Kidney epithelial cell (primary cell): ENCODE measurements at regions not wholly inside any gene's neighbourhood (a gene's known extent, or its start where the extent isn't known, plus 50 kb on each side); places are given as distances from the start of the nearest gene placed in this dataset.

Experiments
- DNase-seq: peaks from one replicate; pipeline ENCODE4 v3.0.0-alpha.2; 2010; ENCODE audit warnings: low read depth
- H3K27me3 ChIP-seq: 2 replicates; pipeline ENCODE4 v1.6.0; 2011; ENCODE audit warnings: low read length; ENCODE audit not compliant: control insufficient read depth, insufficient read depth
- H3K36me3 ChIP-seq: 2 replicates; pipeline ENCODE4 v1.5.1; 2011; ENCODE audit warnings: low read length; ENCODE audit not compliant: control insufficient read depth, insufficient read depth
- H3K4me3 ChIP-seq: 2 replicates; pipeline ENCODE4 v1.5.1; 2011; ENCODE audit warnings: low read depth, mild to moderate bottlenecking, control low read depth, low read length
- CTCF ChIP-seq: IDR thresholded peaks from 2 replicates; pipeline ENCODE4 v1.5.1; 2011; ENCODE audit warnings: mild to moderate bottlenecking, moderate library complexity, low read length, control low read depth, inconsistent platforms; ENCODE audit not compliant: insufficient read depth, poor library complexity, severe bottlenecking

DNA sequence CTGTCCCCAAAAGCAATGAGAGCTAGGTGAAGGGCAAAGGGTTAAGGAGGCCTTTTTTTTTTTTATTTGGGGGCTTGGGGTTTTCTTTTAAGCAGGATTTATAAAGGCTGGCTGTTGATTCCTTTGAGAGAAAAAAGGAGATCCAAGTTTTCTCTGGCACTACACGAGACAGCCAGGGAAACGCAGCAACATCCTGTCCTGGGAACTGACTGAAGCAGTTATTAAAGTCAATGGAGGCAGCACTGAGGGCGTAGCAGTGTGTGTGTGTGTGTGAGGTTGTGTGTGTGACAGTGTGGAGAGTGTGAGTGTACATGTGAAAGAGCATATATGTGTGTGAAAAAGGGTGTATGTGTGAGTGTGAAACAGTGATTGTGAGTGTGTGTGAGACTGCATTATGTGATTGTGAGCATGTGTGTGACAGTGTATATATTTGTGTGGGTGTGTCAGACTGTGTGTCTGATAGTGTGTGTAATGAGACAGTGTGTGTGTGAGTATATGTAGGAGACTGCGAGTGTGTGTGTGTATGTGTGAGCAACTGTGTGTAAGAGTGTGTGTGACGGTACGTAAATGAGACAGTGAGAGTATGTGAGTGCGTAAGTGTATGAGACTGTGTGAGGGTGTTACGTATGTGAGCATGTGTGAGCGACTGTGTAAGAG lies 65.9 kb upstream of the TIAM1 start:
- DNase-seq, result no peak
- Histone ChIP-seq H3K36me3 (no peaks in the 10 kb centered on the region), H3K27me3 (no peaks in the 10 kb centered on the region), H3K4me3 (no peak overlapping the region)
- TF ChIP-seq CTCF, result no peak

DNA sequence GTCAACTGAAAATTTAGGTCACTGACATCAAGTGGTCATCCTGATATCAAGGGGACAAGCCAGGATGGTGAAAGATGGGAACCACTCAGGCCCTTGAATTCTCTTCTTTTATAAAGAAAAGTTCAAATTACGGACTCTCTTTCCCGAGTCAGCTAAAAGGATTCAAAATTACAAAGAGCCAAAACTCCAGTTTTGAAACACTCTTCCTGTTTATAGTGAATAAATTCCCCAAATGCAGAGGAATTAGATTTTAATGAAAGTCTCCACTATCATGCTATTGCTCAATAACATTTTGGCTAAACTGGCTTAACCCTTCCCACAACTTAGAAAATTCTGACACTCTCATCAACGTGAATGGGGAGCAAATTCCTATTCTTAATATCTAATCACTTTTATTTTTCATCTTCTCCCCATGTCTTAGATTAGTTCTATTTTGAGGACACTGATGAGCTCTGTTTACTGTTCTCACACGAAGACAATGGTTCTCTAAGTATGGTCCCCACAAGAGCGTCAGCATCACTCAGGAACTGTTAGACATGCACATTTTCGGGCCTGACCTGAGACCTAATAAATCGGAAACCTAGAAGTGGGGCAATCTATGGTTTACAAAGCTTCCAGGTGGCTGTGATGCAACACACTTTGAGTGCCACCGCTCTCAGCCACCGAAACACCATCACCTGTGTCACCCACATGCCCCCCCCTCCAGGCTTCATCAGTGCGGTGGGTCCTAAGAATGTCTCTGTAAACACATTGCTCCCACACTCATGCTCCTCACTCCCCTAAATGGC lies 64.4 kb upstream of the TIAM1 start:
- Histone ChIP-seq H3K36me3 (no peaks in the 10 kb centered on the region), H3K27me3 (no peaks in the 10 kb centered on the region), H3K4me3 (no peak overlapping the region)
- TF ChIP-seq CTCF, result no peak
- DNase-seq, result no peak

DNA sequence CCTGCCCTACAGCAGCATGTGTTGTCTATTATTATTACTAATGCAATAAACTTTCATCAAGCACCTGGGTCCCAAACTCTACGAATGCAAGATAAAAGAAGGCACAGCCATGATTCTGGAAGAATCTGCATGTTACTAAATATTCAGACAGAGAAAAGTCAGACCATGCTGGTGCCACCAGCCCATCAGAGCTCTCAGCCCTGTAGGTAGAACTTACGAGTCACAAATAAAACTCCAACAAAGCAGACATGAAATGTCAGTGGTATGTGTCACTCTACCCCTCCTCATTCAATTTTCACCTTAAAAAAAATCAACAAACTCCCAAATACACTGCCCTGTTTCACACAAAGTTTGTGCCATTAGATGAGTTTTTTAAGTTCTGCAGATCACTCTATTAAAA lies 62.4 kb upstream of the TIAM1 start:
- Histone ChIP-seq H3K27me3 (no peaks in the 10 kb centered on the region), H3K4me3 (no peak overlapping the region), H3K36me3 (no peaks in the 10 kb centered on the region)
- DNase-seq, result no peak
- TF ChIP-seq CTCF, result no peak

DNA sequence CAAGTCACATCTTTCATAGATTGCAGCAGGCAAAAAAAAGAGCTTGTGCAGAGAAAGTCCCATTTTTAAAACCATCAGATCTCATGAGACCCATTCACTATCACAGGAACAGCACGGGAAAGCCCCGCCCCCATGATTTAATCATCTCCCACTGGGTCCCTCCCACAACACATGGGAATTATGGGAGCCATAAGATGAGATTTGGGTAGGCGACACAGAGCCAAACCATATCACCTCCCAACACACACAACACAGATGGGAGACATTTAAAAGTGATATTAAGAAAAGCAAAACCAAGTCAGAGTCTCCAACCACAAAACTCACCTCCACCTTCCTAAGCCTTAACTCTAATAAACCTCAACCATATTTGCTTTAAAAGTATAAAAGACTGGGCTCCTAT lies 61.5 kb upstream of the TIAM1 start:
- Histone ChIP-seq H3K4me3 (no peak overlapping the region), H3K27me3 (no peaks in the 10 kb centered on the region), H3K36me3 (no peaks in the 10 kb centered on the region)
- DNase-seq, result no peak
- TF ChIP-seq CTCF, result no peak

GRCh38 chr21:31403596-31404333 lies 59.7 kb upstream of the TIAM1 start:
- Histone ChIP-seq H3K27me3 (no peaks in the 10 kb centered on the region), H3K4me3 (no peak overlapping the region), H3K36me3 (no peaks in the 10 kb centered on the region)
- TF ChIP-seq CTCF, result no peak
- no peak for DNase-seq
